ENCODE measurements at regions not wholly inside any gene's neighbourhood (a gene's known extent, or its start where the extent isn't known, plus 50 kb on each side); places are given as distances from the start of the nearest gene placed in this dataset.

DNA sequence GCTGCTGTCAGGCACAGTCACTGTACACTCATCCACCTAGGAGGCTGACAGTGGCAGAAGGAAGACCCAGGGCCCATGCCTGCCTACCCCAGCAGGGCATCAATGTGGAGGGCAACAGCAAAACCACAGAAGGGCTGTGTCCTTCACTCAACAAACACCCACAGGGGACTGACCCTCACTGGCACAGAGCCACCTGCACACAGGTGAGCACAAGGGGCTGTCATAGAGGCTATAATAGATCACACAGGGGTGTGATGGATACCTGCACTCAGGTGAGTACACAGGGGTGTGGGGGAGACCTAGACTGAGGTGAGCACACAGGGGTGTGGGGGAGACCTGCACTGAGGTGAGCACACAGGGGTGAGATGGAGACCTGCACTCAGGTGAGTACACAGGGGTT lies 132.8 kb upstream of the TCERG1L start:
- no peak for DNase-seq (ENCODE audit: low read depth in 2 of 2)

DNA sequence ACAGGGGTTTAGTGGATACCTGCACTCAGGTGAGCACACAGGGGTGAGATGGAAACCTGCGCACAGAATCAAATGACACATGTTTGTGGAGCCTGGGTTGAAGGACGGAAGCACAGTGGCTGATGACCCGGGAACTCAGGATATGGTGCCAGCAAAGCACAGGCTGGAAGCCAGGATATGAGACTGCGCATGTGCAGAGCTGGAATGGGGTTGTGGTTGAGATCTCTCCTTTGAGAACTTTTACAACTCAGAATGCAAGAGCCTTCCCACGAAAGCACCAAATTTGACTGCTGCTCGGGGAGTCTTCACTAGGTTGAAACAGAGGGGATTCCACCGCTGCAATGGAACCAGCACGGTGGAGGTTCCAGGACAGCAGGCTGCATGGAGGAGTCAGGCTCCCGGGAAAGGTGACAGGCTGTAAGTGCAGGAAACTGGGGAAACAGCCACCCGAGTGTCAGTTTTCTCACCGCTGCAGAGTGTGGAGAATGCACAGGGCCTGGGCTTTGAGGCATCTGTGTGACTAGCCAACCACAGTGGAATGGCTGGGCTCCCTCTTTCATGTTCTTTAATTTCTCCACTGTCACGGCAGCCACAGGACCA lies 133.4 kb upstream of the TCERG1L start:
- DNase-seq (ENCODE audit: low read depth in 2 of 2): no peak

DNA sequence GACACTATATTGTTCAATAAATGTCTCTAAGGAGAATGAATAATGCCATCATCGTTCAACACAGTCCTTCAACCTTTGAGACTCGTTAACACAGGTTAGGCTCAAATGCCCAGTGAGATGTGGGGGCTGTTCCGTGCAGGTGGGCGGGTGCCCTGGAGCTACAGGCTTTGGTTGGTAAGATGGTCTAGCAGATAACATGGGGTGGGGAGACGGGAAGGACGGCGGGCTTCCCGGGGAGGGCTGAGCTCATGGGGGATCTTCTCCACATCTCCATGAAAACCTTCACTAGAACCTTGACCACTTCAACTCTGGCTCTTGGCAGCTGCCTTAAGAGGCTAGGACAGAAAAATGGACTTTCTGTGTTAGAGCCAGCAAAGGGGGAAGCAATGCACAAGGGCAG lies 134.1 kb upstream of the TCERG1L start:
- DNase-seq (ENCODE audit: low read depth in 2 of 2): no peak

DNA sequence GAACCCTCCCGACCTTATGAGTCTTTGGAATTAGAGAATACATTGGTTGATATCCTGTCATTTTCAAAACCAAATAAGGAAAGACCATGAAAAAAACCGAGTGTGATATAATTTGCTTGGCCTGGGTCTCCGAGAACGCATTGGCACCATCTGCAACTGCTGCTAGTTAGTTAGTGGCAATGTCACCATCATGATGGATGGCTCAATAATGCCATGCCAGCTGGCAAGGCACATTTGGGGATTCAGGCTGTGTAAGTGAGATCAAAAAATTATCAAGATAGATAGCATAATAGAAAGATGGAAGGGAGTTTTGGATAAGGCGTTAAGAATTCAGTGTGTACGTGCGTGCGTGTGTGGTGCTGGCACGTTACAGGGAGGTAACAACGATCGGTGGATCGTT lies 134.7 kb upstream of the TCERG1L start:
- DNase-seq (ENCODE audit: low read depth in 2 of 2): no peak

DNA sequence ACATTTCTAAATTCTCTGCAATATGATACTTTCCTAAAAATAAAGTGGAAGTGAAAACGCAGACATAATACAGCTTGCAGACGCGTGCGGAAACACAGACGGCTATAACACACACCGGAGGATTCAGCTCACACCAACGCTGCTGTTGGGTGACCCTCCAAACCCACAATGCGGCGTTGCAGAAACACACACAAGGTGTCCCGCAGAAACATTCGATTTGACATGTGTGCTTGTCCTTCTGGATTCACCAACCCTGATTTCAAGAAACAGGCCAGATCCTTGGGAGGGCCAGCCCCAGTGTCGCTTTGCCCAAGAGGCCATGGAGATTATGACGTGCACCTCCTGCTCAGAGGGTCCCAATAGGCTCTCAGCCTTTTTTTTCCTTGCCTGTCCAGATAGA lies 136.7 kb upstream of the TCERG1L start:
- no peak for DNase-seq (ENCODE audit: low read depth in 2 of 2)

DNA sequence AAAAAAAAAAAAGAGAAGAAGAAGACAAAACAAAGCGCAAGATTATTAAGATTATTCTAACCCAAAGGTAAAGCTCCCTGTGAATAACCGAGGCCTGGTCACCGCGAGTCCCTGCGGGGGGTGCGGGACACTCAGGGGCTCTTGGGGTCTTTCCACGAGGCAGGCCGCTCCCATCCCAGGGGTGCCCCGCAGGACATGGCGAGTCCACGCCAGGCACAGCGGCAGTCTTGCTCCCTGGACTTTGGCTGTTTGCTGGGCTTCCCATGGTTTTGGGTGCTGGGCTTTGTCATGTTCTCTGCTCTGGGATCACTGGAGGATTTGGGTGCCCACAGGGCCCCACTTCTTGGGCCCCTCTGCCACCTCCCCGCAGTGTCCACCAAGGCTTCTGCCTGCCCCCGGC lies 137.4 kb upstream of the TCERG1L start:
- no peak for DNase-seq (ENCODE audit: low read depth in 2 of 2)

DNA sequence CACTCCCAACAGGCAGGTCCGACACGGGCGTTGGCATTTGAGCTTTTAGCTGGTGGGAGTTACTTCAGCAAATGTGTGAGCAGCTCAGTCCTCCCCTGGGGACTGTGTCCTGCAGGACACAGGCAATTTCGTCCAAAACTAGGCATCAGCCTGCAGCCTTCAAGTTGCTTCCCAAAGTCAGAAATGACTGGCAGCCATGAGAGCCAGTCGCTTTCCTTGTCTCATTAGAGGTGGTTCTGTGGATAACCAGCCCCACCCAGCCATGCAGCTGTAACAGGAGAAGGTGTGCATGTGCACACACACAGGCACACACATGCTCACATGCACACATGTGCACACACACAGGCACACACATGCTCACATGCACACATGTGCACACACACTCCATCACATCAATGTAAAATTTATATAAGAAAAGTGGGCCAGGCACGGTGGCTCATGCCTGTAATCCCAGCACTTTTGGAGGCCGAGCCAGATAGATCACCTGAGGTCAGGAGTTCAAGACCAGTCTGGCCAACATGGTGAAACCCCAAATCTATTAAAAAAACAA lies 138.8 kb upstream of the TCERG1L start:
- no peak for DNase-seq (ENCODE audit: low read depth in 2 of 2)

DNA sequence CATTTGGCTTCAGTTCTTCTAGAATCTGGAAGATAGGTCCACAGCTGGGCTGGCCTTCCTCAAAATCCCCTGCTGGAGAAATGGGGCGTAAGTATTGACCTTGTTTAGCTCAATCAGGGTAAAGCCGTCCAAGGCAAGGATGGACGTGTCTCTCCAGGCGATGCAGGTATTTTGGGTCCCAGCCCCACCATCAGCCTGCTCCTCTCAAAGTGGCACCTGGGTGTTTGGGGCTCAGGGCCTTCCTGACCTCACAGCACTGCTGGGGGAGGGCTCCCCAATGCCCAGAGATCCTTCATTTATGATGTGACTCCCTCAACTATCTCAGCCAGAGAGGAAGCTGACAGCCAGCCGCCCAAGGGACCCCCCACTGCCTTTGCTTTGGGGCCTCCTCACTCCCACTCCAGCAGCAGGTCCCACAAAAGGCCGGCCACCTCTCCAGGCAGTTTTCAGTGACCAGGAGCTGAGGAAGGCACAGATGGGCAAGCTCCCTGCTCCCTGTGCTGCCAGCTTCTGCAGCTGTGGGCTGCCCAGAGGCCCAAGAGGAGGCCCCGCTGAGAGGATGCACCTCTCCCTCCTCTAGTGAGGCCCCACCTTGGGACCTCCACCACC lies 140.0 kb upstream of the TCERG1L start:
- no peak for DNase-seq (ENCODE audit: low read depth in 2 of 2)

DNA sequence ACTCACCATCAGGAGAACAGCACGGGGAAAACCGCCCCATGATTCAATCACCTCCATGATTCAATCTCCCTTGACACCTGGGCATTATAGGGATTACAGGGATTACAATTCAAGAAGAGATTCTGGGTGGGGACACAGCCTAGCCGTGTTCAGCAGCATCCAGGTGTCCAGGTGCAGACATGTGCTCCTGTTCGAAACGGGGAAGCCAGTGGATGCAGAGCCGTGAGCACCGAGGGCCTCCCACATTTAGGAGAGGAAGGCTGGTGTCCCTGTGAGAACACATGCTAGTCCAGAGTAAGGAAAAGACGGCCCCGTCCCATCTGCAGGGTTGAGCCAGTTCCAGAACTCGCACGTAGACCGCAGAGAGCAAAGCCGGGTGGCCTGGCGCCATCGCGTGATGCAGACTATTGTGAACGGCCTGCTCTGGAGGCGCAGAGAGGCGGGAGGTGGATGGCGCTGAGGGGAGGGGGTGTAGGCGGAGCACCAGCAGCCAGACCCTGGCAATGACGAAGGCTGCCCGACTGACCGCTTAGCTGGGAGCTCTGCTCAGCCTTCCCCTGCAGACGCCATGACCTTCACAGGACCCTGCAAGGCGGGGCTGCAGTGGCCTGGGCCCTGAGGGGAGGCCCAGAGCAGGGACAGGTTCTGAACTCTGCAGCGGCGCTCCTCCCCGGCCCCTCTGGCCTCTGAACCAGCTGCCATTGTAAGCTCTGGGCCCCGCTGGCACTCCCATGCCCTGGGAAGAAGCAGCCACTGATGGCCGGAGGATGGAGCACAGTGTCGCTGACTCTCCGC lies 141.6 kb upstream of the TCERG1L start:
- no peak for DNase-seq (ENCODE audit: low read depth in 2 of 2)

DNA sequence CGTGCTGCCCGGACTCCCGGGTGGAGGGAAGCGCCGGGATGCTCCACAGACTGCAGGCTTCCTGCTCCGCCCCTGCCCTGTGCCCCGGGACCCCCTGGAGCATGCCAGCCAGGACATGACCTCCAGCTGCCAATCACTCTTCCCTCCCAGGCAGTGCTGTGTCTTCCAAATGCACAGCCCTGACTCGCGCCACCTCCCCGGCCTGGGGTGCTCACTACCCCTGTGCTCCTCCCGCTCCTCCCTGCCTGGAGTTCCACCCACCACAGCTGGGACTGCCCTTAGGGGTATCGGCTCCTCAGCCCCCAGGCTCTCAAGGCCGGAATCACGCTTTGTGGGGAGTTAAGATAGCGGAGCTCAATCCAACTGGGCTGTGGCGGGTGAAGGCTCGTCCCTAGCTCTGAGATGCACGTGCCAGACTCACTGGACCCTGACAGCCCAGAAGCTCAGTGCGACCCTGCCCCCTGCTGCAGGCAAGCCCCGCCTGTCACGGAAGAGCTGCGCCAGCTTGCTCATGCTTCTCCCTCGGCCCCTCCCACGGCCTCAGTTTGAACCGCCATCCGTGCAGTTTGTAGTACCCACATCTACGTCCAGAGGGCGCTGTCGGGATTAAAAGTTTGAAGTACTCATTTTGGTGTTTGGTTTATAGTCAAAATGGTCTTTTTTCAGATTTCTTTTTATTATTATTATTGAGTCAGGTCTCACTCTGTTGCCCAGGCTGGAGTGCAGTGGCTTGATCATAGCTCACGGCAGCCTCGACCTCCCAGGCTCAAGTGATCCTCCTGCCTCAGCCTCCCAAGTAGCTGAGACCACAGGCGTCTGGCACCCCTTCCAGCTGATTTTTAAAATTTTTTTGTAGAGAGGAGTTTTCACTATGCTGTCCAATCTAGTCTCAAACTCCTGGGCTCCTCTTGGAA lies 142.5 kb upstream of the TCERG1L start:
- peak in 1 of 2 donors; percentile 14 for DNase-seq (ENCODE audit: low read depth in 2 of 2)

DNA sequence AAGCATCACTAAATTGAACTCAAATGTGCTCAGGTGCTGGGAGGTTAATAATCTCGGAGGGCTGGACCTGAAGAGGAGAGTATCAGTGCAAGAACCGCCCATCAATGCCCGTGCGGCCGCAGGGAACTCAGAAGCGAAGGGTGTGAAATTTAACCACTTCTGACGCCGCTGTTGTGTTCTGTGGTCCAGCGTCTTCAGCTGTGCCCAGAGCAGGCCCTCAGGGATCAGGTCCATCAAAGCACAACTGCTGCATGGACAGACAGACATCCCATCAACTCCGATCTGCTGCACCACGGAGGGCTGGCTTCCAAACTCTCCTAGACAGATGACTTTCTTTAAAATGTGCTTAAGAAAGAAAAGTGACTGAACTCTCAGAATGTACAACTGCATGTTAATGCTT lies 144.9 kb upstream of the TCERG1L start:
- no peak for DNase-seq (ENCODE audit: low read depth in 2 of 2)

DNA sequence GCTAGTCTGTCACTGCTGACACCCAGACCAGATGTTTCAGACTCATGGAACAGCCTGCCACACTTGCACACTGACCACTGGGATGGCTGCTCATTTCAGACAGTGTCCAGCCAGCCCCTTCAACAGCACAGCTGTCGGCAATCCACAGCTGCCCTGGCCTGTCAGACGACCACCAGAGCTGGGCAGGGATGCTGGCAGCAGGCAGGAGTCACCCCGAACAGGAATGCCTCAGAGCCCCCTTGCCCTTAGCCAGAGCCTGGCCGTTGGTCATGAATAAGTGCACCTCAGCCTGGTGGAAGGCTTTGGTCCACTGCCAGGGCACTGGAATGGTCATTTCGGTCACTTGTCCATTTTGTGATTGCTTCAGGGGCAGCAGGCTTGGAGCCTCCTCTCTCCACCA lies 149.6 kb upstream of the TCERG1L start:
- DNase-seq (ENCODE audit: low read depth in 2 of 2): no peak

DNA sequence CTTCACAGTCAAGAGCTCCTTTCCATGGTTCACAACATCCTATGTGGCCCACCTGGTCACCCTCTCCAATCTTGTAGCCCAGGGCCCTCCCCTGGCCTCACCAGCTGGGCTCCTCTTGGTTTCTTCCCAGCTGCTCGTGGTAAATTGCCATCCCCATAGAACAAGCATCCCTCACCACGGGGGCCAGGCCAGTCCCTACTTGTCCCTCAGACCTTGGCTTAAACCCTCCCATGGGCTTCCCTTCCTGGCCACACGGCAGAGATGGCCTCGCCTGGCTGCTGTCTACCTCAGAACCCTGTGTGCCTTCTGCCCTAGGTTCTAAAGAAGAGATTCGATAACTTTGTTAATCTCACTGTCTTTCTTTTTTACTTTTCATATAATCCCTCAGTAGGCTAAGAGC lies 153.3 kb upstream of the TCERG1L start:
- DNase-seq (ENCODE audit: low read depth in 2 of 2): no peak

DNA sequence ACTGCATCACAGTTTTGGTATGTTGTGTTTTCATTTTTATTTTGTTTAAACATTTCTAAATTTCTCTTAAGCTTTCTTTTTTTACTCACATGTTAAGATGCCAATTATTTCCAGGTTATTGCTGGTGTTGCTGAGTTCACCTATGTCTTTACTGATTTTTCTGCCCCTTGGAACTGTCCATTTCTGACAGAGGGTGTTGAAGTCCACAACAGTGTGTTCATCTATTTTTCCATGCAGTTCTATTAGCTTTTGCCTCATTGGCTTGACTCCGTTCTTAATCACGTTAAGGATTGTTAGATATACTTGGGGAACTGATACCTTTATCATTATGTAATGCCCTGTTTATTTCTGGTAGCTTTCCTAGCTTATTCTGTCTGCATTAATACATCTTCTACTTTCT lies 158.0 kb upstream of the TCERG1L start:
- no peak for DNase-seq (ENCODE audit: low read depth in 2 of 2)

DNA sequence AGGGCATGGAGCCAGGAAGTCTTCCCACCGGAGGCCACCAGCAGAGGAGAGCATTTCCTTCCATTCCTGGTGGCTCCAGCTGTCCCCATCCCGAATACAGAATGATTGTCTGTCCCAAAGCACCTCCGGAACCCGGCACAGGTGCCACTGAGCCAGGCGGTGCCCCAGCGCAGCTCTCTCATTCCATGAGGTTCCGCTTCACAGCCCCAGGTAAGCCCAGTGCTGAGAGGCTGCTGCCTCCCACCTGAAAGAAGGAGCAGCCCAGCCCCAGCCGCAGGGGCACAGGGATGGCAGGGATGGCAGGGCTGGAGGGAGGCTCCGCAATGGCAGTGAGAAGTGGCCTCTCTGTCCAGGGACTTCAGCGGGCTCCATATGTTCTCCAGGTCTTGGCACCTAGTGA lies 162.1 kb upstream of the TCERG1L start:
- DNase-seq (ENCODE audit: low read depth in 2 of 2): no peak

DNA sequence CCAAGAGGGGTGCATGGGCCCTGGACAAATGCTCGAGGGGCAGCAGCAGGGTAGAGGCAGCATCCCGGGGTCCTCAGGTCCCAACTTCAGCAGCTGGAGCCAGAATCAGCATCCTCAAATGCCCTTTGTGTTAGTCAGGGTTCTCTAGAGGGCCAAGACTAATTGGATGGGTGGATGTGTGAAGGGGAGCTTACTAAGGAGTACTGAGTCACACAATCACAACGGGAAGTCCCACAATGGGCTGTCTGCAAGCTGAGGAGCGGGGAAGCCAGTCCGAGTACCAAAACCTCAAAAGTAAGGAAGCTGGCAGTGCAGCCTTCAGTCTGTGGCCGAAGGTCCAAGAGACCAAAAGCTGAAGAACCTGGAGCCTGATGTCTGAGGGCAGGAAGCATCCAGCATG lies 162.9 kb upstream of the TCERG1L start:
- no peak for DNase-seq (ENCODE audit: low read depth in 2 of 2)

DNA sequence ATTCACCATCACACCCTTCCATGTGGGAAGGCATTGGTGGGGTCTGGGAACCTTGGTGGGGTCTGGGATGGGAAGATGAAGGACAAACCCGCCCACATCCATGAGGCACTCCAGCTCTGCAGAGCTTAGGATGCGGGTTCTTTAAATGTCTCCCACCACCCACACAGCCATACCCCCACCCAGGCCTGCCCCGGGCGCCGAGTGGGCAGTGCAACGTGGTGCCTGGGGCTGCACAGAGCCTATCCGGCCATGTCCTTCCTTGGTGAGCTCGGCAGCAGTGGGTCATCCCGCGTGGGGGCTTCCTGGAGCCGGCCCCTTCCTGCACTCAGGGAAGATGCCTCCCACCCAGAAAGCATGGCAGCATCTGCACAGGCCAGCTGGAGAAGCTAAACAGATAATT lies 163.5 kb upstream of the TCERG1L start:
- no peak for DNase-seq (ENCODE audit: low read depth in 2 of 2)

DNA sequence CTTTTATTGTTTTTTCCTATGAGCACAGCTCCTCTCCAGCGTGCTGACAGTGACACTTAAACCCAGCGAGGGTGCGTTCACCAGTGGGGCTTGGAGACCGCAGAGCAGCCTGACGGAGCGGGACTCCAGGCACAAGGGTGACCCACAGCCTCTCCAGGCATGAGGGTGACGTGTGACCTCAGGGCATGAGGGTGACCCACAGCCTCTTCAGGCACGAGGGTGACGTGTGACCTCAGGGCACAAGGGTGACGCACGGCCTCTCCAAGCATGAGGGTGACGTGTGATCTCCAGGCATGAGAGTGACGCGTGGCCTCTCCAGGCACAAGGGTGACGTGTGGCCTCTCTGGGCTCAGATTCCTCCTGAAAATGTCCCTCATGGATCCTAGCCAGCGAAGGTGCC lies 164.3 kb upstream of the TCERG1L start:
- DNase-seq (ENCODE audit: low read depth in 2 of 2): no peak

DNA sequence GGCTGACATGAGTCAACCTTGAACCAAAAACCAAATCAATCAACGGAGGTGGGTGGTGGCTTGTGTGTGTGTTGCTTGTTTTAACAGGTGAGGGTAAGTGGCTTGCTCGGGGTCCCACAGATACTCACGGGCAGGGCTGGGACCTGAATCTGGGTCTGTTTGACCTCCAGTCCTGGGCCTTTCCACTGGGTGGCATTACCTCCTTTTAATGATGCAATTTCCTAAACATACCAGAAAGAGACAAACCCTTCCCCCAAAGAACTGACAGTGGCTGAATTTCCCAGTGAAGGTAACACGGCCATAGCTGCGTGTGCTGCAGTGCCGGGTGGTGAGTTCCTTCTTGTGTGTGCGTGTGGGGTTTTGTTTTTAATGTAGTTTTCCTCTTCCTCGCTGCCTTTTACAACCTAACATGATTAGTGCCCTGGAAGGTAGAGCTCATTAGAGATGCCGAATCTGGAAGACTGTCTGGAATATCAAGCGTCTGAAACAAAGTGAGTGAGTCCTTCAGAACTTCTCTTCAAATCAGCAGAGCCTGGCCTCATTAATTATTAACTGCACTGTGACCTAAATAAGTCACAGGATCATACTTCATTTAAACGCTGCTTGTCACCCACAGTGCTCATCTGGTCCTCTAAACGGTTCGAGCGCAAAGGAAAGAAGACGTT lies 166.1 kb upstream of the TCERG1L start:
- no peak for DNase-seq (ENCODE audit: low read depth in 2 of 2)

DNA sequence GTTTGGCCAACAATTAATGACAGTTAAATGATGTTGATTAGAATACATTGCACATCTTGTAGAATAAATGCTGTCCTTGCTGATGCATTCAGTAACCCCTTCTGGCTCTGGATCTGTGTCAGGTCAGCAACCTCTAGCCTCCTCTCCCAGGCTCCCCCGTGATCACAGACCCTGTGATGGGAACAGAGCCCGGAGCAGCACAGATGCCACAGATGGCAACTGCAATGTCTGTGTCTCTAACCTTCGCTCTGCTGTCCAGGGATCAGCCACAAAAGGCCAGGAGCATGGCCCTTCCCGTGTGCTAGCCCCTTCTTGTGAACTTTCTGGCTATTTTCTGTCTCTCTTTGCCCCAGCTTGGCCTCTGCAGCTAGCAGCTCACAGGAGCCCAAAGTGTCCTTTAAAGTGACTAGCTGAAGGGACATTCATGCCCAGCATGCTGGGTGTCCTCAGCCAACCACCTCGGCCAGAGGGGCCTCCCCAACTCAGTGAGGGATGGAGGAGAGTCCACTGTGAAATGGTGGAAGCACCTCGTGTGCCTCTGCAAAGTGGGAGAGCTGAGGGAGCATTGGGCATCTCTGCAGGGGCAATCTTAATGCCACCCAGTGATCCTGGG lies 167.0 kb upstream of the TCERG1L start:
- no peak for DNase-seq (ENCODE audit: low read depth in 2 of 2)

DNA sequence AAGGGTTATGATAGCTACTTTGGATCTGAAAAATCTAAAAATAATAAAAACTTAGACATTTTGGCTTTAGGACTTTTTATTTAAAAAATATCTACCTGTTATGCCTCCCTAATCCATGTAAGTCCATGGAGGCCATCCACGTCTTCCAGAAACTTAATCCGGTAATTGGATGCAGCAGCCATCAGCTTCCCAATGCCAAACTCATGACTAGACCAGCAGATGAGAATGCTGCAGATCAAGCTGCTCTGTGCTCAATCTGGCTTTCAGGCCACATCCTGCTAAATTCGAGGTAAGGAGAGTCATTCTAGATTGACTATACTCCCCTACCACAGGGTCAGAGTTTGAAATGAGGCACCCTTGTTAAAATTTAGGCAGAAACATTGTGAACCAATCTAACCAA lies 168.5 kb upstream of the TCERG1L start:
- no peak for DNase-seq (ENCODE audit: low read depth in 2 of 2)
